HG03095 (cell line): ENCODE measurements at regions not wholly inside any gene's neighbourhood (a gene's known extent, or its start where the extent isn't known, plus 50 kb on each side); places are given as distances from the start of the nearest gene placed in this dataset.
"Not testable (repeated sequence)": the region's sequence is repeated elsewhere in the genome, so short reads cannot be mapped to it uniquely, and the experiment has no call there.

Experiments used
- ATAC-seq: cut with Tn5 transposase; IDR thresholded peaks from one replicate; pipeline ENCODE4 v1.9.1; 2021; ENCODE audit warnings: moderate library complexity; ENCODE audit not compliant: unreplicated experiment

DNA sequence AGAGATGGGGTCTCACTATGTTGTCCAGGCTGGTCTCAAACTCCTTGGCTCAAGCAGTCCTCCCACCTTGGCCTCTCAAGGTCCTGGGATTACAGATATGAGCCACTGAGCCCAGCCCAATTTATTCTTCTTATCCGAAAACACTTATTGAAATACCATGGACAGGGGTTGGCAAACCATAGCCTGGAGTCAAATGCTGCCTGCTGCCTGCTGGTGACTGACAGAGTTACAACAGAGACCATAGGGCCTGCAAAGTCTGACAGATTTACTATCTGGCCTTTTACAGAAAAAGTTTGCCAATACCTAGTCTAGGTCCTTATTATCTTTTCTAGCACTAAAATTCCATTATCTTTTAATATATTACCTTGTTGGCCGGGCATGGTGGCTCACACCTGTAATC, 87.1 kb upstream of the ZNF281 start:
- no peak for ATAC-seq

DNA sequence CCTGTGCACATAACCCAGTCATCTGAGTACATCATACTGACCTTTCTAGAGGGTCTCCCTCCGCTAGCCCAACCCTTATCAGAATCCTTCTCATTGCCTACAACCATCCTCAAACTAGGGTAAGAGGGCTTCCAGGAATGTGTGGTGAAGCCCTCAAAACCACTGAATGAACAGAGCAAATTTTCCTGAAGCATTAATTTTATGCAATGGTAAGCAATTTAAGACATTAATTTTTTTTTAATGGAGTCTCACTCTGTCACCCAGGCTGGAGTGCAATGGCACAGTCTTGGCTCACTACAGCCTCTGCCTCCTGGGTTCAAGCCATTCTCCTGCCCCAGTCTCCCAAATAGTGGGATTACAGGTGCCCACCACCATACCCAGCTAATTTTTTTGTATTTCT, 86.1 kb upstream of the ZNF281 start:
- ATAC-seq: no peak

DNA sequence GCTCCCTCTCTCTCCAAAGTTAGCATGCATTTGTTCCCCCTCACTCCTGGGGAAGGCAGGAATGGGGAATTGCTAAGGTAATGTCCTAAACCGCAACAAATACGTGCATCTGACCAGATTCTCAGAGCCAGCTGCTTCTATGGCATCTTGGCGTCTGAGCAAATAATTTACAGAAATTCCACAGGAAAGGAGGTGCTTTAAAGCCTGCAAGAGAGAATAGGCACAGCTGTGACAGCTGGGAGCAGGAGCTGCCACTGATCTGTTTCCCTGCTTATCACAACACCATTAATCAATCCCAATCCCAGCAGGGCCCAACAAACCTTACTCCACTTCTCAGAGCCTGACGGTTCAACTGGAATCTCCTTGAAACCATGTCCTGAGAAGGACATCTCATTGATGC, 83.5 kb upstream of the ZNF281 start:
- ATAC-seq: no peak

DNA sequence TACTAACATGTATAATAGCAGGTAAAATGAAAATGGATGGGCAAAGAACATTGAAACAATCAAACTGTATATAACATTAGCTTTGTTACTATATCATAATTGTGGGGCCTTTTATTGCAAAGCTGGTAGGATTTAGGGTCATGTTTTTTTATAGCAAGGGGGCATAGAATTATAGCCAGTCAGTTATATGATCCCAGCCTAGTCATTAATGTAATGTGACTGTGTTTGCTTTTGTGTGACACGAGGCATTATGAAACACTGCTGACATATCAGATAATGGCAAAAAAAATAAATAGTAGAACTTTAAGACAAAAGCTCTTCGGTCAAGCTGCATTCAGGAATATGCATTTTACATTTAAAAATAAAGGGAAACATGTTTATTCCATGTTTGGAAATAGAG, 81.3 kb upstream of the ZNF281 start:
- ATAC-seq: no peak

DNA sequence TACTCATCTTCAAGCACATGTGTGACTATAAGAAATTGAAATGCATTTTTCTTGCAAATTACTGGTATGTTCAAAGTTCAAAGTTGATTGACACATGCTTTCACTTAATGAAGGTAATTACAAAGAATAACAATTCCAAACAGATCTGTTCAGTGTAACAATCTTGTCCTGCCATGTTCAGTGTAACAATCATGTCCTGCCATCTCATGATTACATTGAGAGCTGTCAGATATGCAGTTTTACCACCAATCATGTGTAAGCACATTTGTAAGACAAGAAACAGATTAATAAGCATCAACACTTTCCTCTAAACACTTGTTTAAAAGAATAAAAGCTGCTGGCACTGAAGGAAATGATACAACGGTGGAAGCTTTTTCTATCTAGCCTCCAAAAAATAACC, 80.3 kb upstream of the ZNF281 start:
- ATAC-seq: no peak

DNA sequence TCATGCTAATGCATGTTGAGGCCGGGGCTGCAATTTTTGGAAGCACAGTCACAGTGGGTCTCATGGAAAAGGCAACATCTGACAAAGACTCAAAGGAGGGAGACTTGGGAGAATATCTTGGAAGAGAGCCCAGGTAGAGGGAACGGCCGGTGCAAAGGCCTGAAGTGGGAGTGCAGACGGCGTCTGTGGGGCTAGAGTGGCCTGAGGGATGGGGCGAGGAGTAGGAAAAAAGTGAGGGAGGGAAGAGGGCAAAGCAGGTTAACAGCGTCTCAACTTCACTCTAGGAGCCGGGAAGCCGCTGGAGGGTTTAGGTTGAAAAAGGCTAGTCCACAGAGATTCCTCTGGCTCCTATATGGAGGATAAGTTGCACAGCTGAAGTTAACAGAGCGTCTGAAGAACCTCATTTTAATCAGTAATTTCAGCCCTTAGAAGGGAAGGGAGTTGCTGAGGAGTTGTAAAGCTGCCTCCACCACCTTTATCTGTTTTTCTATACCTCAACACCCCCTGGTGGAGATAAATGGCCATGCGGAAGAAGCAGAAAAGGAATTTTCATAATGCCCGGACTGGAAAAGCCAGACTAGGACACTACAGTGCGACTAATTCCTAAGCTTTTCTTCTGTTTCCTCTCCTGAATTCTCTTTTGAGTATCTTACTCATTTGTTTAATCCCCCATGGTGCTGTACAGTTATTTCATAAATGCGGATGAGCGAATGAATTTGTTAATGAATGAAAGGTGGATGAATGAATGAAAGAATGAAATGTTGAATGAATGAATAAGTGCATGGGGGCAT, 78.7 kb upstream of the ZNF281 start:
- ATAC-seq: no peak

DNA sequence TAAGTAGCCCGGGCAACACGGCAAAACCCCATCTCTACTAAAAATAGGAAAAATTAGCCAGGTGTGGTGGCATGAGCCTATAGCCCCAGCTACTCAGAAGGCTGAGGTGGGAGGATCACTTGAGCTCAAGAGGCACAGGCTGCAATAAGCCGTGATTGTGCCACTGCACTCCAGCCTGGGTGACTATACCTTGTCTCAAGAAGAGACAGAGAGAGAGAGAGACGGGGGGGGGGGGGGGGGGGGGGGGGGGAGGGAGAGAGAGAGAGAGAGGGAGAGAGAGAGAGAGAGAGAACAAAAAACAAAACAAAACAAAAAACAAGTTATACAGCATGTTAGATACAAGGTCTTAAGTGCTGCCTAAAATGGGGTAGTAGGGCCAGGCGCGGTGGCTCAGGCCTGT, 77.8 kb upstream of the ZNF281 start:
- ATAC-seq: no peak

DNA sequence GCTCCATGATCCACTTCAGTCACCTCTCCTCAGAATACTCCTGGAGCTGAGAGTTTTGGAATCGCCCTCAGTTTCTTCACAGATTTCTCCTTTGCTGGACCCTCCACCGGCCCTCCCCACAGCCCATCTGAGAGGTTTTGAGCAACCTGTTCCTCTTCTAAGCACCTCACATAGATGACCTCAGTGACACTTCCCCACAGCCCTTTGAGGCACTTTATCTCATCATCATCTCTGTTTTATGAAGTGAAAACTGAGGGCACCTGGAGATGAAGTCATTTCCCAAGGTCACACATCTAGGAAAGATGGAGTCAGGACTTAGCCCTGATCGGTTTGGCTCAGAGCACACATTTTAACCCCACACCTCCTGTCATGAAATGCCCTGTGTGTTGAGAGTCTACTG, 76.8 kb upstream of the ZNF281 start:
- ATAC-seq: no peak

DNA sequence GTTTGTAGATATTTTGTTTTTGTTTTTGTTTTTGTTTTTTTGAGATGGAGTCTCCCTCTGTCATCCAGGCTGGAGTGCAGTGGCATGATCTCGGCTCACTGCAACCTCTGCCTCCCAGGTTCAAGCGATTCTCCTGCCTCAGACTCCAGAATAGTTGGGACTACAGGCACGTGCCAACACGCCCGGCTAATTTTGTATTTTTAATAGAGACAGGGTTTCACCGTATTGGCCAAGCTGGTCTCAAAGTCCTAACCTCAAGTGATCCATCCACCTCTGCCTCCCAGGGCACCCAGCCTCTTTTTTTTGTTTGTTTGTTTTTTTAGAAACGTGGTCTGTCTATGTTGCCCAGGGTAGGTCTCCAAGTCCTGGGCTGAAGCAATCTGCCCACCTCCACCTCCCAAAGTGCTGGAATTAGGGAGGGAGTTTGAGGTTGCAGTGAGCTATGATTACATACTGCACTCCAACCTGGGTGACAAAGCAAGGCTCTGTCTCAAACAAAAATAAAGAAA, 74.7 kb upstream of the ZNF281 start:
- not testable (repeated sequence) for ATAC-seq

DNA sequence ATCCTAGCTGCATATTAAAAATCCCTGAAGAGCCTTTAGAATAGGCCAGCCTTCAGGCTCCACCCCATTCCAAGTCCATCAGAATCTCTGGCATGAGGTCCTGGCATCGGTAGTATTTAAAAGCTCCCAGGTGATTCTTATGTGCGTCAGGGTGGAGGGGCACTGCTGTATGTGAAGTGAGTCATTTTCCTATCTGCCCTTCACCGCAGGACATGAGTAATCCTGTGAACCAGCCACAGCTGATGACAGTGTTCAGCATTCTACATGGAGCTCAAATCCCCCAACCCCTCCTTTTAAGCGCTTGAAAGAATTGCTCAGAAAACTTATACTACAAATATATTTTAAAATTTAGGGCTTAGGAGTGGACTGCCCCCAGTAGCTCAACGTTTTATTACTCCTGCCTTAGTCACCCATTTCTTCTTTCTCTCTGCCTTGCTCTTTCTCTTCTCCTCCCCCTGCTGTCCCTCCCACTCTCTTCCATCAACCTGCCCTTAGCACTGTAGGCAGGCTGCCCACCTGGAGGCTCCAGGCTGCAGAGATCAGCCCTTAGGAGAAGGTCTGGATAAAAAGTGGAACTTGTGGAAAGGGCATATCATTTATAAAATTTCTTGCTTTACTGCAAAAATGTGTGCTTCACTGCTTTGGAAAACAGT, 73.8 kb upstream of the ZNF281 start:
- peak; percentile 98 for ATAC-seq

DNA sequence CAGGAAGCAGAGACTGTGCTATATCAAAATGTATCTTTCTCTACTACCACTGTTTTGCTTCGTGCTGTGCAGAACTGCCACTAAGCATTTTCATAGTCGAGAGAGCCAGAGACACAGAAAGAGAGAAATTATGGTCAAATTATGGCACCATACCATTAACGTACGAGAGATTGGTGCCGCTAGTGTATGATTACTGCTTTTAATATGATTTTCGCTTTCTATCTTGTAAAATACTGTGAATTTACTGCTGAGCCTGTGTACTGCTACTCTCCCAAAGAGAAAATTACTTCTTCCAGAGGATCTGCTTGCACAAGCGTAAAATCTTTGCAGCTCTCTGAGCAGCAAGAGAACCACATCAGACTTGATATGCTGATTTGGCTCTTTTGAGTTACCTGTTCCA, 71.1 kb upstream of the ZNF281 start:
- no peak for ATAC-seq

DNA sequence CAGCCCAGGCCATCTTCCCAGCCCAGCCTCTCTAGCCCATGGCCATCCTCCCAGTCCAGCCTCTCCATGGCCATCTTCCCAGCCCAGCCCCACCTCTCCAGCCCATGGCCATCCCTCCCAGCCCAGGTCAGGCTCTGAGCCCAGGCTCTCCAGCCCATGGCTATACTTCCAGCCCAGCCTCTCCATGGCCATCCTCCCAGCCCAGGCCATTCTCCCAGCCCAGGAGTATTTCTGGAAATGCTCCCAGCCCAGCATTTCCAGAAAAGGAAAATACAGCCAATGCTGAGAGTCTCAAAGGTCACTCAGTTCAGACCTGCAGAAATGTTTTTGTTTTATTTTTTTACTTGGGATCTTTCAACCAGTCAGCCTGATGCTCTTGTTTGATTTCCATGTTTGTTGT, 70.0 kb upstream of the ZNF281 start:
- no peak for ATAC-seq

DNA sequence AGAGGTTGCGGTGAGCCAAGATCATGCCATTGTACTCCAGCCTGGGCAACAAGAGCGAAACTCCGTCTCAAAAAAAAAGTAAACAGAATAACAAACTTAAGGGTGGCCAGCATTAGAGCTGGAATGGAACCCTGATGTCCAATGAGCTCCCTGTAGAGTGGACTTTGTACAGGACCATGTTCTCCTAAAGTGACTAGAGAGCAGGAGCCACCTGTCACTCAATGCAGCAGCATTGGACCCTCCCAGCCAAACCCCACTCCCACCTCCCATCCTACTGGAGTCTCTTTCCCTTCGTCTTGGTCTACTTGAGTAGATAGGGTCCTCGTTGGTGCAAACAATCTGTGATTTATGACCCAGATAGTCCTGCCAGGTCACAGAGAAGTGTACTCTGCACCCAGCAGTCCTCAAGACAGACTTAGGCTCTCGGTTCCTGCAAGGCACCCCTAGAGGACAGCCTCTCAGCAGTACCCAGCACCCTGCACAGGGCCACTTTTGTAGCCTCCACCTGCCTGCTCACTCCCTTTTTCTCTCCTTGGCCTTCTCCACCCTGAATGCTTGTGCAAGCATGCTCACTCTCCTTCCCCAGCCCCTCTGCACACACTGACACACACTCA, 69.2 kb upstream of the ZNF281 start:
- ATAC-seq: no peak

DNA sequence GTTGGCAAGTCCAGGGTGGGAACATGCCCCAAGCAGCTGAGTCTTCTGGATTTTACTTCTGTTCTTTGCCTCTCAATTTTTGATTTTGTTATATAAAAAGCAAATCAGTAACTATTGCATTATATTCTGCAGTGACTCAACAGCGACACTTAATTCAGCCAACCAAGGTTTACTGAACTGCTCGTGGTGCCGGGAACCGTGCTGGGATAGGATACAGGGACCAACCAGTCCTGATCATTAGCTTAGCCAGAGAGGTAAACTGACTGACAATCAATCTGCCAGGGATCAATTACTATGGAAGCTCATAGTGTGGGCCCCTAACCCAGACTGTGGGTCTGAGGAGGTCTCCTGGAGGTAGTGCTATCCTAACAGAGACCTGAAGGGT, 68.4 kb upstream of the ZNF281 start:
- ATAC-seq: no peak

DNA sequence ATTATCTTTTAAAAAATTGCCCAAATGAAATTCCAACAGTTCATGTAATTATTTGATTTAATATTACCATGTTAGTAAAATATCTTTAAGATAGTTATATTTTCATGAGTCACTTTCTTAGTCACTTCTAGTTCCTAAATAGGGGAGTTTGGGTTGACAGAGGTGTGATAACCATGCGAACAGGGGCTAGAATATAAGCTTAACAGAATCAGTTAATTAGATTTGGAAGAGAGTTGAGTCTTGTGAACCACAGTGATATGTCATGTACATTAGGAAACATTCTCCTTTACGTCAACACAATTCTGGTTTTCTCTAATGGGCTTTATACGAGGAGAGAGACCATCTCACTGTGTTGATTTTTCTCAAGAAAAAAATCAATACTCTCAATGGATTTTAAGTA, 64.8 kb upstream of the ZNF281 start:
- no peak for ATAC-seq

DNA sequence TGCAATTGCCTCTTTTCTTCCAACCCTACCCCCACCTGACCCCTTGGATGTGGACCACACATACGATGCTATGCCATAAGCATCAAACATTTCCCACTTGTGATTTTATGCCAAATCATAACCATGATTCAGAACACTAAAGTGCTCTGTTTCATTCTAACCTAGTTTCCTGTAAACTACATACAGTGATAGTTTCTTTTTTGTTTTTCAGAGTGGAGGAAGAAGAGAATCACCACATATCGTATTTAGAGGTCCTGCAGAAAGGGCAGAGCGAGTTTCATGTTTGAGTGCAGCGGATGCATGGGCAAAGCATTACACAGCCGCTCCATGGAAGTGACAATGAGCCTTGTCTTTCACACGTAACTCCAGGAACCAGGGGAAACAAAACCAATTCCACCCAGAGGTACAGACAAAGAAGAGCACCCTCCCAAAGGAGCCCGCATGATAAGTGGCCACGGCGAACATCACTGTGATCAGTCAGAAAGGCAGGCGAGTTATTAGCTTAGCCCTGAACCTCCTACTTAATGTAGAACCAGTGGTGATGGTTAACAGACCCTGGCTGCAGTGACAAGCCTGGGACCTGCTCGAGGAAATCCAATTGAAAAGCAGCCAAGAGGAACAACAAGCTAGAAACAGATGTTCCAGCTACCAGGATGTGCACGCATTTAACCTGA, 64.0 kb upstream of the ZNF281 start:
- peak; percentile 88 for ATAC-seq

DNA sequence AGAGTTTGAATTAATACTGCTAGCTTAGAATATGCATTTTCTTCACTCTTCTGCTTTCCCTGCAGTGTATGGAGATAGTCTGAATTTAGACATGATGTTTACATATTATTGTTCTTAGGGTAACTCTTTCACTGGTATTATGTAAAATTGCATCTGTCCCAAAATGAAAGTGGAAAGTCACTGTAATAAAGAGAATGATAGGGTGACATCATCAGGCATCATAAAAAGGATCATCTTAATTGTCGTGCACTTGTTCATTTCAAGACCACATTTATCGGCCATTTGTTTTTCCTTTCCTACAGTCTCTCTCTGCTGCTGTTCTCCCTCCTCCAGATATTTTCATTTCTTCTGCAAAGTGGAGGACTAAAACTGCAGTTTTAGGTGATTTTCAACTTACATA, 61.9 kb upstream of the ZNF281 start:
- ATAC-seq: no peak

DNA sequence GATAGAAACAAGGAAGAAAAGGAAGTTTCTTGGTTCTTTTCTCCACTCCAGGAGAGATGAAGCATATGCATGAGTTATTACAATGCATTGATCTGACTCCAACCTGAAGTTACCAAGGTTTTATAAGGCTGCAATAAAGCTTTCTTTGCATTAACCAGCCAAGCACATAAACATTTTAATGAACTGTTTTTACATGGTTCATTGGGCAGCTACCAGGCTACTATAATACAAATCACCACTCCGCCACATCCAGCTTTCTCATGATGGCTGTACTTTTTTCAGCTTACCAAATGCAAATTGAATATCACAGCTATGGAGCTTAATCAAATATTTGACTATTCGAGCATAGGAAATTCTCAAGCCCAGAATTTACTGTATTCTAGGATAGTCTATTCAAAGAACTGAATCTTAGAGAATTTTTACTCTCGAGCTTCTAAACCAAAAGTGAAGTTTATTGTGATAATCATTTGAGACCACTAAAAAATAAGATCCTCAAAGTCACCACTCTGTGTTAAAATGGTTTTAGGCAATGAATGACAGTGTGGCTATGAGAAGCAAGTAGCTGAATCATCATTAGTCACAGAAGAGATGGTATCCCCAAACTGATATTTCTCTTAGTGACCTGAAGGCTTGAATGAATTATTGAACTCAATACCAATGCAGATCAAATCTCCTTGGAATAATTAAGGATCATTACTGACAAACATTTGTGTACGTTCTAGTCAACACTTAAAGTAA, 58.6 kb upstream of the ZNF281 start:
- no peak for ATAC-seq

DNA sequence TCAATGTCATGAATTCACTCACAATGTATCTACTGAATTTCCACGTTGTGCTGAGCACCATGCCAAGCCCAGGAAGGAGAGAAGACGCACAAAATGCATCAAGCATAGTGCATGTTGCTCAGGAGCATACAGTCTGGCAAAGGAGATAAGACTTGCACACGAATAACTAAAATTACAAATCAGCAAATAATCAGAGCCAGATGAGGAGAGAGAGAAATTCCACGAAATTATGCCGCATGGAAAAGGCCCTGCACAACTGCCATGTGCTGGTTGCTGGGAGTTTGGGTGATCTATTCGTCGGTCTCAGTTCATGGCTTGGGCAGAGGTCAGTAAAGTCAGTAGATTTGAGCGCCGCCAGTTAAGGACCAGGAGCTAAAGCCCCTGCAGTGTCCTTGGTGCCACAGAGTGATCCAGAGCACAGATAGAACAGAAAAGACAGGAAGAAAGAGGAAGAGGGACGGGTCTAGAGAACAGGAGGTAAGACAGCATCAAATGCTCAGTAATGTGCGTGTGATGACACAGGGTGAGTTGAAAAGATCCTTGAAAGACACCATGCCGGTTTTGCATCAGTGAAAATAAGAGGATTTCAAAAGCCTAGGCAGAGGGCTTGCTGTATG, 55.1 kb upstream of the ZNF281 start:
- ATAC-seq: no peak
